ENCODE measurements at regions not wholly inside any gene's neighbourhood (a gene's known extent, or its start where the extent isn't known, plus 50 kb on each side); places are given as distances from the start of the nearest gene placed in this dataset.

DNA sequence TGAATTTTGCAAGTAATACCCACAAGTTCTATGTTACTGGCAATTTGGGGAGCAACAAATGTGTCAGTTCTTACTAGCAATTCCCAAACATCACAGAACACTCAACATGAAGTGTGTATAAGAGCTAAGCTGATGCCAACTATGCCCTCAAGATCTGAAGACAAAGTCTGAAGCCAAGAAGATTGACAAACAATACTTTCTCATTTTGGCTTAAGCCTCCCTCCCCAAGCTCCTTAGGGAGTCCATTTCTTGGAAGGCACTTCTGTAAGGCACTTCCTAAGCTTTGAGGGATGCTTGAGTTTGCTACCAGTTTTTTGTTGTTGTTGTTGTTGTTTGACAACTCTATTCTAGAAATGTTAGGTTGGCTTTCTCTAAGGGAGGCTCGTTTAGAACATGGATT is 154.4 kb upstream of the ZNF644 start:
- Mint-ChIP-seq H3K36me3 (no peaks in the 10 kb centered on the region), H3K4me3 (no peak overlapping the region), H3K4me1 (peaks cover 11% of the 10 kb centered on the region), H3K27ac (no peak overlapping the region), H3K27me3 (ENCODE audit: low read depth in 3 of 3) (peaks cover 26 to 61% (median 45%) of the 10 kb centered on the region in 3 donors), H3K9me3 (peaks cover 0 to 2% (median 0%) of the 10 kb centered on the region in 7 donors)
- intact Hi-C loops (cut with micrococcal nuclease), result no loop called here
- H3K79me2 ChIP-seq (ENCODE audit: insufficient read depth, low read length), result no peaks in the 10 kb centered on the region
- H3K4me1 ChIP-seq (ENCODE audit: control insufficient read depth in 1 of 2, insufficient read depth in 2 of 2, low read length in 2 of 2), result peaks cover 6 to 7% of the 10 kb centered on the region in 2 donors
- no CpG with 5 or more reads among the region's 1 CpG for WGBS (ENCODE audit: insufficient coverage)
- H2AFZ ChIP-seq (ENCODE audit: insufficient read depth, low read depth, low read length, poor library complexity, severe bottlenecking), result no peak overlapping the region
- H3K27me3 ChIP-seq (ENCODE audit: control insufficient read depth in 2 of 2, insufficient read depth in 2 of 2, low read length in 2 of 2), result peaks cover 42 to 61% of the 10 kb centered on the region in 2 donors
- no peak overlapping the region for H3K4me3 ChIP-seq (replicated peaks in 1 of 3; ENCODE audit: low read depth in 2 of 3, low read length in 3 of 3)
- no peak overlapping the region for H3K9ac ChIP-seq (ENCODE audit: insufficient read depth, low read length, poor library complexity, severe bottlenecking)
- no peaks in the 10 kb centered on the region for H4K20me1 ChIP-seq (ENCODE audit: insufficient read depth, low read length)
- H3K36me3 ChIP-seq (replicated peaks in 1 of 2; ENCODE audit: control insufficient read depth in 1 of 2, insufficient read depth in 2 of 2, low read length in 2 of 2), result no peaks in the 10 kb centered on the region
- DNase-seq, result no peak
- TF ChIP-seq, protein P1, sequence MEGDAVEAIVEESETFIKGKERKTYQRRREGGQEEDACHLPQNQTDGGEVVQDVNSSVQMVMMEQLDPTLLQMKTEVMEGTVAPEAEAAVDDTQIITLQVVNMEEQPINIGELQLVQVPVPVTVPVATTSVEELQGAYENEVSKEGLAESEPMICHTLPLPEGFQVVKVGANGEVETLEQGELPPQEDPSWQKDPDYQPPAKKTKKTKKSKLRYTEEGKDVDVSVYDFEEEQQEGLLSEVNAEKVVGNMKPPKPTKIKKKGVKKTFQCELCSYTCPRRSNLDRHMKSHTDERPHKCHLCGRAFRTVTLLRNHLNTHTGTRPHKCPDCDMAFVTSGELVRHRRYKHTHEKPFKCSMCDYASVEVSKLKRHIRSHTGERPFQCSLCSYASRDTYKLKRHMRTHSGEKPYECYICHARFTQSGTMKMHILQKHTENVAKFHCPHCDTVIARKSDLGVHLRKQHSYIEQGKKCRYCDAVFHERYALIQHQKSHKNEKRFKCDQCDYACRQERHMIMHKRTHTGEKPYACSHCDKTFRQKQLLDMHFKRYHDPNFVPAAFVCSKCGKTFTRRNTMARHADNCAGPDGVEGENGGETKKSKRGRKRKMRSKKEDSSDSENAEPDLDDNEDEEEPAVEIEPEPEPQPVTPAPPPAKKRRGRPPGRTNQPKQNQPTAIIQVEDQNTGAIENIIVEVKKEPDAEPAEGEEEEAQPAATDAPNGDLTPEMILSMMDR (IDR thresholded peaks at IDR 0.05), result no peak
- H3K4me2 ChIP-seq (replicated peaks; ENCODE audit: extremely low read depth, low read length, poor library complexity, severe bottlenecking), result no peak overlapping the region
- H3K27ac ChIP-seq (ENCODE audit: low read depth in 1 of 2, low read length in 2 of 2), result no peak overlapping the region
- no peaks in the 10 kb centered on the region for H3K9me3 ChIP-seq (replicated peaks in 1 of 2; ENCODE audit: control insufficient read depth in 1 of 2, insufficient read depth in 1 of 2, low read length in 2 of 2)

DNA sequence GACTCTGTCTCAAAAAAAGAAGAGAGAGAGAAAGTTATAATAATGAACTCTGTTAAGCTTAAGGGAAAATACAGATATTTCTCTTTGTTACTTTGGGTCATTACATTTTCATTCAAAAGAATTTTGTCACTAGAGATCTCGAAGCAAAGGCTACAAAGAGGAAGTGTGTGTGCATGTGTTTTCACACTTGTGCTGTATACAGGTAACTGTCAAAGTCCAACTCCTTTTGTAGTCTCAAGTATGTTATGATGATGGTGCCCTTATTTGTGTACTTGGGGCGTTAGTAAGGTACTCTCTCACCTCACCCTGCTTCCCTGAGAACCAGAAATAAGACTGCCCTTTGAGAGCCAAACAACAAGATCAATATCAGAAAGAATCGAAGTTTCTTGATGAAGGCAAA is 152.9 kb upstream of the ZNF644 start:
- Mint-ChIP-seq H3K4me3 (no peak overlapping the region), H3K27ac (no peak overlapping the region), H3K27me3 (ENCODE audit: low read depth in 3 of 3) (peaks cover 29 to 68% (median 44%) of the 10 kb centered on the region in 3 donors), H3K36me3 (no peaks in the 10 kb centered on the region), H3K4me1 (peaks cover 11% of the 10 kb centered on the region), H3K9me3 (no peaks in the 10 kb centered on the region)
- Histone ChIP-seq H3K4me3 (replicated peaks in 1 of 3; ENCODE audit: low read depth in 2 of 3, low read length in 3 of 3) (no peak overlapping the region), H3K9me3 (replicated peaks in 1 of 2; ENCODE audit: control insufficient read depth in 1 of 2, insufficient read depth in 1 of 2, low read length in 2 of 2) (no peaks in the 10 kb centered on the region), H3K4me1 (ENCODE audit: control insufficient read depth in 1 of 2, insufficient read depth in 2 of 2, low read length in 2 of 2) (peaks cover 6 to 7% of the 10 kb centered on the region in 2 donors), H3K9ac (ENCODE audit: insufficient read depth, low read length, poor library complexity, severe bottlenecking) (no peak overlapping the region), H3K36me3 (replicated peaks in 1 of 2; ENCODE audit: control insufficient read depth in 1 of 2, insufficient read depth in 2 of 2, low read length in 2 of 2) (no peaks in the 10 kb centered on the region), H3K4me2 (replicated peaks; ENCODE audit: extremely low read depth, low read length, poor library complexity, severe bottlenecking) (no peak overlapping the region), H3K27me3 (ENCODE audit: control insufficient read depth in 2 of 2, insufficient read depth in 2 of 2, low read length in 2 of 2) (peaks cover 46 to 71% of the 10 kb centered on the region in 2 donors), H4K20me1 (ENCODE audit: insufficient read depth, low read length) (no peaks in the 10 kb centered on the region), H2AFZ (ENCODE audit: insufficient read depth, low read depth, low read length, poor library complexity, severe bottlenecking) (no peak overlapping the region), H3K79me2 (ENCODE audit: insufficient read depth, low read length) (no peaks in the 10 kb centered on the region), H3K27ac (ENCODE audit: low read depth in 1 of 2, low read length in 2 of 2) (no peak overlapping the region)
- WGBS (ENCODE audit: insufficient coverage), result 0% methylated on average over 1 of the region's 3 CpGs
- TF ChIP-seq, protein P1 (IDR thresholded peaks at IDR 0.05), result no peak
- intact Hi-C loops (cut with micrococcal nuclease), result no loop called here
- no peak for DNase-seq
